GM21367 (cell line): ENCODE measurements at regions not wholly inside any gene's neighbourhood (a gene's known extent, or its start where the extent isn't known, plus 50 kb on each side); places are given as distances from the start of the nearest gene placed in this dataset.

Source experiments
- ATAC-seq: cut with Tn5 transposase; IDR thresholded peaks from one replicate; pipeline ENCODE4 v1.9.1; 2021; ENCODE audit not compliant: unreplicated experiment

DNA sequence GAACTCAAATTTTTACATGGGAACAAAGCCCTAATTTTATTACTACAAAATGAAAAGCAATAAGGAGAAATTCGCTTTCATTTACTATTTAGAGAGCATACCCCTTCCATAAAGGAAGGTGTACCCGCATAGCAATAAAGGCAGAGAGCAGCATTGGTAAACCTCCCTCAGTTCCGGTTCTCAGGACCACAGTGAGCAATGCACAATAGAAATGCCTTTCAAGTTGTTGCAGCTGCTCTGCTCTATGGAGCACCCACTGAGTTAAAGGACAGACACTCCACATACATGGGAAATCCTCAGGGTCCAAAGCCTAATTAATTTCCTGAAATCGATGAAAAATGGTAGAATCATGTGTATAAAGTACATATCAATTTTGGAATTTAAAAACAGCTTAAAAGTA is 89.9 kb upstream of the MPDZ start:
- no peak for ATAC-seq

DNA sequence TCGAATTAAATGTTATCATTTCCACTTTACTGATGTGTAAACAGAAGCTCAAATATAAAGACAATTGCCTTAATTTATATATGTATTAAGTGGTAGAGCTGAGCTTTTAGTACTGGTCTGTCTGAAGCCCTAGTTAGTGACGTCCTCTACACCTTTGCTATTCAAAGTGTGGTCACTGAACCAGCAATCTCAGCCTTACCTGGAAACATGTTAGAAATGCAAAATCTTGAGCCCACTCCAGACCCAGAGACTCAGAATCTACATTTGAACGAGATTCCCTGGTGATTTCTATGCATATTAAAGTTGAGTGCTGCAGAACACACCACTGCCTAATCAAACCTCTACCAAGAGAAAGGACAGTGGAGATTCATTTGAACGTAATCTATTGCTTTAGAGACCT is 88.3 kb upstream of the MPDZ start:
- ATAC-seq, result no peak

DNA sequence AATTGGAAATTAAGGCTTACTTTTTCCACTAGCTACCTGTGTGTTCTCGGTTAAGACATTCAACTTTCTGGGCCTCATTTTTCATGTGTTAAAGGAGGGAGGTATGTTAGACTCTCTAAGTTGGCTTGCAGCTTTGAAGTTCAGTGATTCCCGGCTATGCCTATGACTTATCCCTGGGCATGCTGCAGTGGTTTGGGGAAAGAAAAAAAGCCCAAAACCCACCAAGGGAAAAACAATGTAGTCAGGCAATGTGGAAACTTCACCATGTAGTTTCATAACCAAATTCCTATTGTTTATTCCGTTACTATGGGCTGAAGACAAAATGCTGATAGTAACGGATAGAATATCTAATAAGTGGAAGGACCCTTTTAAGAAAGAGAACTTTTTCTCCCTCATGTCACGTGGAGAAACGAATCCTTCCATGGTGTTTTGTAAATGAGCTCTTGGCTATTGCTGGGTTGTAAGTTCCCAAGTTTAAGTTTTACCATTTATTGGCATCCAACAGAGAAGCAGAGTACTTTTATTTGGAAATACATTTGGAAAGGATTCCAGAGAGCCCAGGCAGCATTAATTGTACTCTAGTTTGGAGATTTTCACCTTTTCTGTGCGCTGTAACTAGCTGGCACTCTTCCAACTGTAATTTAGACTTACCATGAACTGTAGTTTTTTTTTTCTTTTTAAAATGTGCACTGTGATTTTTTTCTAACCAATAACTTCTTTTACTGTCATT is 84.9 kb upstream of the MPDZ start:
- ATAC-seq, result no peak

DNA sequence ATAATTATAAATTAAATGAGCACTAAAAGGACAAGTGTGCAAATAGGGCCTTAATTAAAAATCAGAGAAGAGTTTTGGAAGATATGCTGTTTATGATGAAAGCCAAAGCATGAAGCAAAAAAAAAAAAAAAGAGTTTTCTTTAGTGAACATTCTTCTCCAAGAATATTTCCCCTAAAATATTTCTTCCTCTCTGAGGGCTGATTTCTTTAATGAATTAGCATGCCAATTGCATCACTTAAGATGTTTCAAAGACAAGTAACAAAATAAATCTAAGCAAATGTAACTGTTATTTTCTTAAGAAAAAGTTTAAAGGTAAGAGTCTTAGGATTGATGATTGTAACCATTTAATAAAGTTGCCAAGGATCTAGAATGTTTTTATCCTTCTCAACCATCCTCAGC is 81.6 kb upstream of the MPDZ start:
- no peak for ATAC-seq

DNA sequence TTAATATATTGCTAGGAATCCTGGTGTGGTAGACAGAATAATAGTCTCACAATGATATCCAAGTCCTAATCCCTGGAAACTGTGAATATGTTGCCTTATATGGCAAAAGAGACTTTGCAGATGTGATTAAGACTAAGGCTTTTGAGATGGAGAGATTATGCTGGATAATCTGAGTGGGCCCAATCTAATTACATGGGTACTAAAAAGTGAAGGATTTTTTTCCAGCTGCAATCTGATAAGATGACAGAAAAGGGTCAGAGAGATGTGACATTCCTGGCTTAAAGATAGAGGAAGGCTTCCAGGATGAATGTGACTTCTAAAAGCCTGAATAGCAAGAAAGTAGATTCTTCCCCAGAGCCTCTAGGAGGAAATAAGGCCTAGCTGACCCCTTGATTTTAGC is 80.7 kb upstream of the MPDZ start:
- ATAC-seq, result no peak

DNA sequence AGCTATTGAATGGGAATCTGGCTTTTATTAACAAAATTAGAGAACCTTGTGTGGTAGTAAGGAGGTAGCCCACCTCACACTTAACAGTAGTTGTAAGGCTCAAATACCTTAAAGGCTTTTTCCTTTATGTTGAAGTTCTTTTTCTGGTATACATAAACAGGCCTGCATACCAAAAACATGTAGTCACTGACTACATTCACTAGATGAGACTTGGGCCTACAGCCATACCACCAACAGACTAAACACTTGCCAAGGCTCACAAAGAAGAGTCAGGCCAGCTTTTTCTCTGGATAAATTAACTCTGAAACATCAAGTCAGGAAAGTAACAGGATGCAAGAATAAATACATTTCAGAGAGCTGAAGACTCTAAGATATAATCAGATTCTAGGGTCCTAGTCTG is 78.6 kb upstream of the MPDZ start:
- ATAC-seq, result no peak

DNA sequence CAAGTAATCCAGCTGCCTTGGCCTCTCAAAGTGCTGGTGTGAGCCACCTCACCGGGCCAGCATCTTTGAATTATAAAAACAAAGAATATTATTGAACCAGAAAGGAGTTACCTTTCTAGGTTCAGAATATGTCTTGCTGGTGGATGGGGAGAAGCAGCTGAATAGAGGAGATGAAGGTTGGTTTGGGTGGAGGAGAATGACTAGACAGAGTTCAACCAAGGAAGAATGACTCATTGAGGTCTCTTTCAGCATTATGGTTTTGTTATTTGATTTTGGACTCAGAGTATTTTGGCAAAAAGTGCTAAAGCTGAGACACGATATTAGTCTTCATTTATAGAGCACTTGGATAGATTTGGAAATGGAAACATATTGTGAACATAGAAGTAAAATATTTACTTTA is 75.2 kb upstream of the MPDZ start:
- ATAC-seq, result no peak

DNA sequence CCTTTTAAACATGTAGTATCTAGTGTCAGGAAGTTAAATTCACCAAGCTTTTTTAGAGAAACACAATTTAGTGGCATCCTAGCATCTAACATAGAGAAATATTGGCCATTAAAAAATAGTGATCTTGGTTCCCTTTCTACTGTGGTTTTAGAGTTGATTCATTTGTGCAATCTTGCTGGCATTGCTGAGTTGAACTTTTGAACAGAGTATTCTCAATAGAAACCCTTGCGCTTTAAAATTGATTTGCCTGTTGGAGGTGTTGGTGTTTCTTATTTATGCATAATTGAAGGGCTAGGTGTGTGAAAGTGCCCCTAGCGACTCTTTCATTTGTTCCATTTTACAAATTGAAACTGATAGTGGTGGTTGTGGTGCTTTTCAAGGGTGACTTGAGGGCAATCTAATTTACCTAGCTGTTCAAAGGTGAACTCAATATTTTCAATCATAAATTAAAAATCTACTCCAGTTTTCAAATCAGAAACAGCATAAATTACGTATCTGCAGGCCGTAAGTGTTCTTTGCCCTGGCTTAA is 73.0 kb upstream of the MPDZ start:
- peak; percentile 73 for ATAC-seq

DNA sequence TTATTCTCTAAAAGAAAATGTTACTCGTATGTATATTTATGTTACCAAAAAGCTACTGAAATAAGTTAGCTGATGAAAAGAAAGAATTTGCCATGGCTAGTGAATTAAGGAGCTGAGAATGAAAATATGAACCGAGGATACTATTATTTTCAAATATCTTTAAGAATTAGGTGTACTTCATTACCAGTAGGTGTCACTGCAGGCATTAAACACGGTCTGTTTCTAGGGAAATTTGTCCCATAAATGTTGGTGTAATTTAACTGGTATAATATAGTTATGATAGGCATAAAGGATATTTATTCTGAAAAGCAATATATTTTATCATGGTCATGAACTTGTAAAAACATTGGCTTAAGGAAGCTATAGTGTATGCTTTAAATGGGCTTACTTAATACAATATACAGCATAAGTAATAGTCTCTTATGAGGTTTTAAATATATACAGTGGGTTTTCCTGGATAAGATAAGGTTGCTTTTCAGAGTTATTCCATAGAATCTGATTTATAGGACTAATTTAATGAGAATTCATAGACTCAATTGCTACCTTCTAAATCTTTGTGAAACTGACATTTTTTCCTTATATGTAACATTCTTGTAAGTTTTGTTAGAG is 72.4 kb upstream of the MPDZ start:
- ATAC-seq, result no peak

DNA sequence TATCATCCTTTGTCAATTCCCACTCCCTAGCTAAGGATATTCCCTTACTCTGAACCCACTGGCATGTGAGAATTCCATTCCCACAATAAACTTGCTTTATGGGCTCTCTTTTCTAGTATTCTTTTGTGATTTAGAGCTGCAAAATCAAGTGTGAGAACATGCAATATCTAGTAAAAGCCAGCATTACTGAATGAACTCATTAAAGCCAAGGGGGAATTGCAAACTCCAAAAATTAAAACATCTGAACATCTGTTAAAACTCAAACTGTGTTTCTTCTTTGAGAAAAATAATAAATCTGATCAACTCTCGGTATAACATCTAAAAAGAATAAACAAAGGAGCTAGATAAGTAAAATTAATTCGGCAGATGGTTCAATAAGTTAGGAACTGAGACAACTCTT is 53.1 kb upstream of the MPDZ start:
- no peak for ATAC-seq

DNA sequence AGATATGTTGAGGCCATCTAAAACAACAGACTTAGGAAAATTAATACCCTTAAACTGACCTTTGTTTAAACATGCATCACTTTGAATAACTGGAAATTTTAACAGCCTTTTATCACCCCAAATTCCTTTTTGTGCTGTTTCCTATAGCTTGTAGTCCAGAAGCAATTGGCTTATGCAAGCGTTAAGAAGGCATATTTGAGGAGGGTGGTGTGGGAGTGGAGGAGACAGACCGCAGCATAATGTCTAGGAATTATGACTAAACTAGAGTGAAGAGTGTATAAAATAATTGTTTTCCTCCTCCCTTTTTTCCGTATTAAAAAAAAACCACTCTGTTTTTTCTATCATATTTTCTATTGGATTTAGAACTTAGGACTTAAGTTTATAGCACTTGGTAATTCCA is 51.8 kb upstream of the MPDZ start:
- no peak for ATAC-seq

DNA sequence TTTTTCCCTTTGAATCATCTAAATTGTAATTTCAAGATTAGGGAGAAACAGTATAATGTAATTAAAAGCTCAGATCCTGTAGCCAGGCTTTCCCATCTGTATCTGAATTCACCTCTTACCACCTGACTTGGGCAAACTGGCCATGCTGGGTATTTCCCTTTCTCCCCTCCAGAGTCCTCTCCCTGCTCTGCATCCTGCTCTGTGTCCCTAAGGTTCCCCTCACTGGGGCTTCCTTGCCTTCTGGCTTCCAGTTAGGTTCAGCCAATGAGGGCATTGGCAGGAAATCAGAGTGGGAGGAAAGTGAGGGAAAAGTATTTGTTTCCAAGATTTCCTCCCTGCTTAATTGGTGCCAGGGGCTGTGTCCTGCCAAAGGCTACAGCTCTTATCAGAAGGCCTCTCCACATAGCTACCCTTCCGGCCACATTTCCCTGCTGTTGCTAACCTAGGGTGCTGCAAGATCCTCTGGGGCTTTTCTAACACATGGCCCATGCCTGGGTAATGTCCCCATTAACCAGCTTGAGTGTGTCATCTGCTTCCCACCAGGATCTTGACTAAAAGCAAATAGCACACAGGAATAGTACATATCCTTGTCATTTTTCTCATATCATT is 51.0 kb upstream of the MPDZ start:
- ATAC-seq, result no peak
